ENCODE measurements at regions not wholly inside any gene's neighbourhood (a gene's known extent, or its start where the extent isn't known, plus 50 kb on each side); places are given as distances from the start of the nearest gene placed in this dataset.

GRCh38 chrX:97666890-97667289 is 783.2 kb downstream of the RPA4 start:
- DNase-seq: no peak

GRCh38 chrX:97668126-97668525 is 784.4 kb downstream of the RPA4 start:
- DNase-seq: no peak

- DNase-seq: no peak
These were observed 788.4 kb downstream of the RPA4 start for GRCh38 chrX:97672138-97672537.

GRCh38 chrX:97672608-97673007 is 788.9 kb downstream of the RPA4 start:
- no peak for DNase-seq

GRCh38 chrX:97673135-97673534 is 789.4 kb downstream of the RPA4 start:
- DNase-seq: no peak

GRCh38 chrX:97682991-97683840 is 799.5 kb downstream of the RPA4 start:
- no peak for DNase-seq

GRCh38 chrX:97685753-97686152 is 802.0 kb downstream of the RPA4 start:
- peak; percentile 21 for DNase-seq

GRCh38 chrX:97691901-97692455 is 808.3 kb downstream of the RPA4 start:
- DNase-seq: no peak

- no peak for DNase-seq
These were observed 808.9 kb downstream of the RPA4 start for GRCh38 chrX:97692575-97692974.

GRCh38 chrX:97700547-97700946 is 816.8 kb downstream of the RPA4 start:
- DNase-seq: no peak

- DNase-seq: no peak
These were observed 820.8 kb downstream of the RPA4 start for GRCh38 chrX:97704474-97704873.

GRCh38 chrX:97704881-97705280 is 821.2 kb downstream of the RPA4 start:
- no peak for DNase-seq

GRCh38 chrX:97705936-97706335 is 822.2 kb downstream of the RPA4 start:
- no peak for DNase-seq

GRCh38 chrX:97714072-97714471 is 830.4 kb downstream of the RPA4 start:
- DNase-seq: no peak

GRCh38 chrX:97728215-97728614 is 844.5 kb downstream of the RPA4 start:
- DNase-seq: no peak

GRCh38 chrX:97740044-97740443 is 856.3 kb downstream of the RPA4 start:
- no peak for DNase-seq

GRCh38 chrX:97740886-97741285 is 857.2 kb downstream of the RPA4 start:
- no peak for DNase-seq

GRCh38 chrX:97743014-97743413 is 859.3 kb downstream of the RPA4 start:
- peak; percentile 28 for DNase-seq

- DNase-seq: no peak
These were observed 863.6 kb downstream of the RPA4 start for GRCh38 chrX:97747346-97747745.

GRCh38 chrX:97751016-97751415 is 867.3 kb downstream of the RPA4 start:
- no peak for DNase-seq

GRCh38 chrX:97751735-97752134 is 868.0 kb downstream of the RPA4 start:
- DNase-seq: no peak

GRCh38 chrX:97756879-97757278 is 873.2 kb downstream of the RPA4 start:
- no peak for DNase-seq

GRCh38 chrX:97763391-97763790 is 879.7 kb downstream of the RPA4 start:
- DNase-seq: no peak

GRCh38 chrX:97763981-97764380 is 880.3 kb downstream of the RPA4 start:
- no peak for DNase-seq

All from stimulated activated CD4-positive, alpha-beta T cell treated with anti-CD3 and anti-CD28 coated beads, Interleukin-15, amount 100 ng/mL, for 24 hours (primary cell).